Activated effector memory CD4-positive, alpha-beta T cell treated with anti-CD3 and anti-CD28 coated beads, Interleukin-2, amount 50 U/mL, for 16 hours (primary cell): ENCODE measurements at regions not wholly inside any gene's neighbourhood (a gene's known extent, or its start where the extent isn't known, plus 50 kb on each side); places are given as distances from the start of the nearest gene placed in this dataset.

Experiments
- DNase-seq: peaks from one replicate; pipeline ENCODE4 v3.0.0-alpha.2; 2020

DNA sequence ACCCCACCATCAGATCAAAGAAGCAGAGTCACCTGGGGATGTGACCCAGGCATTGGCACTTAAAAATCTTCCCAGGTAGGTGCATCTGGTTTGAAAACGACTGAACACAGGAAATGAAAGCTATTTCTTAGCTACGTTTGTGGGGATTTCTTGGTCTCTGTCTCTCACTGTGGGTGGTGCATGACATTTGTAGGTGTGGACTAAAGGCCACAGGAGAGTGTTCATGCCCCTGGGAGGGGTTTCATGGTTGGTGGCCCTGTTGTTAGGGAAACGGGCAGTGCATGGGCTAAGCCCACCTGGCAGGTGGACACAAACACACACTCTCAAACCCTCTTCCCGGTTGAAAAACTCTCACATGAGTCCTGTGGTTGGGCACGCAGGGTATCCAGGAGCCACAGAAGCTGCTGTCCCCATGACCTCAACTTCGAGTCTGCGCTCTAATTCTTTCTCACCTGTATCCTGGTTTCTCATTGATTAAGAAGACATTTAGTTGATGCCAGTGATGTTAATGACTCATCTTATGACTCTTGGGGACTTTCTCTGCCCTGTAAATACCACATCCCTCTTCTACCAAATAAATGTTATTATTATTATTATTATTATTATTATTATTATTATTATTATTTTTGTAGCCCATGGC, 119.4 kb downstream of the MRPS6 start:
- DNase-seq = no peak

DNA sequence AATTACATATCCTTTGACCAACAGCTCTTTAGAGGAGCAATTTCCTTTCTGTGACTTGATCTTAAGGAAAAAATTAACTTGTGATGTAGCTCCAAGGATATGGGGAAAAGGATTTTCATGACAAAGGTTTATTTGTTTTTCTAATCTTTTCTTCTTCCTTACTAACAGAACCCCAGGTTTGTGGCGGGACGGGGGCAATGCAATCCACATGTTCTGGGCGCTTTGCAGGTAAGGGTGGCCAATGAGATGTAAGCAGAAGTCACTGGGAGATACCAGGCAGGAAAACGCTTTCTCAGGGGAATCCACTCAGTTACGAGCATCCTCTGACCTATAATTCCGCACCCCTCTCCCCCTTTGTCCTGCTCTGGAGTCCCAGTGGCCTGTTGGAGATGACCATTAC, 122.0 kb downstream of the MRPS6 start:
- DNase-seq = no peak

DNA sequence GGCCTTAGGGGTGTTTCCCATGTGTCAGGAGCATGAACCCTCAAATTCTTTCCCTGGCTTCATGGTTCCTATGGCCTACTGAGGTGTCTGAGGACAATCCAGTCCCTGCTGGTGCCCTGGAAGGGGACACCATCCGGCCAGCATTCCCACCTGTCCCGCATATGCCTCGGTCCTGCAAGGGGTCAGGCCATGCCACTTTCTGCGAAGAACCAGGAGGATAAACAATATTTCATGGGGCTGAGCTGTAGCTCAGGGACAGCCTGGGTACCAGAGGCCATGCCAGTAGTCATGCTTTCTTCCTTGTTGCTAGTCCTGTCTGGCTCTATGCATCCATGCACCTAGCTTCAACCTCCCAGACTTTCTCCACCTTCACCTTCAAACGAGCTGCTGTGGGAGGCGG, 123.6 kb downstream of the MRPS6 start:
- no peak for DNase-seq

DNA sequence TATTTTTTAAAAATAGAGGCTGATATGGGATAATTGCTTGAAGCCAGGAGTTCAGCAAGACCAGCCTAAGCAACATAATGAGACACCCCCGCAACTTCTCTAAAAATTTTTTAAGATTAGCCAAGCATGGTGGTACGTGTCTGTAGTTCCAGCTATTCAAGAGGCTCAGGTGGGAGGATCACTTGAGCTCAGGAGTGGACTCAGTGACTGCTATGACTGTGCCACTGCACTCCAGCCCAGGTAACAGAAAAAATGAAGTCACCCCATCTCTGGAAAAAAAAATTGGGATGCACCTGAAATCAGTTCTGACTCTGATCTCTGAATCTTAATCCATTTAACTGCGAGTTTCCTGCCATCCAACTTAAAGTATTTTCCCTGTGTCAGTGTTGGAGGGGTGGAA, 124.2 kb downstream of the MRPS6 start:
- DNase-seq = no peak

DNA sequence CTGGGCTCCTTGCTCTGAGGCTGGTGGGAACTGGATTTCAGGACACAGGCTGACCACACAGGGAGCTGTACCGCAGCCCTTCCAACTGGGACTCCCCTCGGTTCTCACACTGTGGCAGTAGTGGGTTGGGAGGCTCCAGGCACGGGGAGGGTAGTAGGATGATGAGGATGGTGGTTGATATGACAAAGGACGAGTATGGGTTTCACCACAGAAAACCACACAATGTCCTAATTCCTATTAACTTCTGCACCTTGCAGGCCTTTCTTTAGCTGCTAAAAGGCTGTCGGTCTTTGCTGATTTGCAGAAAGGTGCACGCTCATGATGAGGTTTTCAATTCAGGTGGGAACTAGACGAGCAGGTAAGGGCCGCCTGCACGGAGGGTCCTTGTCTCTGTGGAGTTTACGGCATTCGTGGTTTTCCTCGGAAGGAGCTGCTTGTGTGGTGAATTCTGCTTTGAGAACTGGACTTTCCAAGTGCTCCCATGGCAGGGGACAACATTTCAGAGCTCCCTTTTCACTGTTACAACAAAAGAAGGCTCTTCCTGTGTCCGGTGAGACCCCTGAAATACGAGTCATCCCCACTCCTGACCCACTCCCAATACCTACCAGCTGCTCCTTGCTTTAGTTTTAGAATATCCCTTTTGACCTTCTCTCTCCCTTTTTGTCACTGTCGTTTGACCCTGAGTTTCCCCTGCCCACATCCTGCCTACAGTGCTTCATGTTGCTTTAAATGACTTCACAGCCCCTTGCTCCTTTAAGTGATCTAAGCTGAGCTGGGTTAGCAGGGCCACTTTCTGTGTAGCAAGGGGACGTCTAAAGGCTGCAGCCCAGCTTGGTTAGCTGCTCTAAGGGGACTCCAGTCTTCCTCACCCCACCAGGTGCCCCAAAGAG, 125.1 kb downstream of the MRPS6 start:
- peak; percentile 68 for DNase-seq

DNA sequence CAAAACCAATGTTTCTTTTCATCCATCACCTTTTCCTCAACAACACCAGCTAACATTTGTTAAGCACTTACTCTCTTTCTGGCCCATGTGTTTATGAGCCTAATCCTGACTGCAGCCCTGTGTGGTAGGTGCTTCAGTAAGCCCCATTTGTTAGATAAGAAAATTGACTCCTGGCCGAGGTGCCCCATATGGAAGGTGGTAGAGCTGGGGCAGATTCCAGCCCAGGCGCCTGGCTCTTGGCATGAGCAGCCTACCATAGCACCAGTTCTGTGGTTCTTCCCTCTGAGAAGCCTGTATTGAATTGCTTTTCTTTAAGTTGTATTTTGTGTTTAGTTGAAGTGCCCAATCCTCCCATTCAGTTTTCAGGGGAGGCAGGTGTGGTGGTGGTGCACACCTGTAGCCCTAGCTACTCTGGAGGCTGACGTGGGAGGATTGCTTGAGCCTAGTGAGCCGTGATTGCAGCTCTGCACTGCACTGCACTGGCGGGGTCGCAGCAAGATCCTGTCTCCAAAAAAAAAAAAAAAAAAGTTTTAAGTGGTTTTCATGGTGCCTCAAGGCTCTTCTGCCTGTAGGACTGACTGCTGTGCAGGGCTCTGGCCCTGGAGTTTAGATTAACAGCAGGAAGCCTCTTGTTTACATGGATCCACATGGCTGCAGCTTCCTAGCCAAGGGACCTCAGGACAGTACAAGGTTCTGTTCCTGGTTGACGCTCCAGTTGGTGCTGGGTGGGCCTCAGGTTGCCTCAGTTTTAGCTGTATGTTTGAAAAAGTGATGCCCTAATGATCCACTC, 125.9 kb downstream of the MRPS6 start:
- DNase-seq = no peak

DNA sequence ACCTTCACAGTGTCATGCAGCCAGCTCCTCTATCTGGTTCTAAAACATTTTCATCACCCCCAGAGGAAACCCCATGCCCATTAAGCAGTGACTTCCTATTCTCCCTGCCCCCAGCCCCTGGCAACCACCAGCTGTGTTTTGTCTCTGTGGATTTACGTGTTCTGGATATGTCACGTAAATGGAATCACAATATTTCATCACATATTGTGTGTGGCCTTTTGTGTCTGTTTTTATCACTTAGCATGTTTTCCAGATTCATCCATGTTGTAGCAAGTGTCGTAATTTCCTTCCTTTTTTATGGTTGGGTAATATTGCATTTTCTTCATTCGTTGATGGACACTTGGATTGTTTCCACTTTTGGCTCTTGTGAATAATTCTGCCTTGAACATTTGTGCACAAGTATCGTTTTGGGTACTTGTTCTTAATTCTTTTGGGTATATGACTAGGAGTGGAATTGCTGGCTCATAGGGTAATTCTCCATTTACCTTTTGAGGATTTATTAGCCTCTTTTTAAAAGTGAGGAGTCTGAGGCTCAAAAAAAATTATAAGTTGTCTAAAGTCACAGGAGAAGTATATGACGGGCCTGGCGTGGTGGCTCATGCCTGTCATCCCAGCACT, 127.0 kb downstream of the MRPS6 start:
- no peak for DNase-seq

DNA sequence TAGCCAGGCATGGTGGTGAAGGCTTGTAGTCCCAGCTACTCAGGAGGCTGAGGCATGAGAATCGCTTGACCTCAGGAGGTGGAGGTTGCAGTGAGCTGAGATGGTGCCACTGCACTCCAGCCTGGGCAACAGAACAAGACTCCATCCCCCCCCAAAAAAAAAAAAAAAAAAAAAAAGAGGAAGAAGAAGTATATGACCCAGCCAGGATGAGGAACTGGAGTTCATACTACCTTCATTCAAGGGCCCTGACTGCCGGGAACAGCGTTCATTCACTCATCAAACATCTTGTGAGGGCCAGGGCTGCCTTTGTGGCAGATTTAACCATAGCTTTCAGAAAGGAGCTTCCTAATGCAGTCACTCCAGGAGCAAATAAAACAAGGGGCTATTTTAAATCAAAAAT, 127.6 kb downstream of the MRPS6 start:
- no peak for DNase-seq

DNA sequence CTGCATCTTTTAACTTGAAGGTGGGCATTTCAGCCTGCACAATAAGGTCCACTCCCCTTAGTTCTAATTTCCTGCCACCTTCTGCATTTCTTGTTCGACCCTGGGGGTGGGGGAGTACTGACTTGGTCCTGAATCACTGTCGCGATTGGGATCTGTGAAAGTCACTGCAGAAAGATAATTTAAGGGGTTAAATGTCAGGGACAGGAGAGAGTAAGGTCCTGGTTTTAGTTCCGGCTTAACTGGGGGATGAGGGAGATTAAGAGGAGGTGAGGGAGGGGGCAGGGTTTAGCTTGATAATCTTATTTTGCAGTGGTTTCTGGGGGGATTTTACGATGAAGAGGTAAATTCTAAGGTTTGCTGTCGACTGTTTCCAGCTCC, 128.1 kb downstream of the MRPS6 start:
- no peak for DNase-seq

DNA sequence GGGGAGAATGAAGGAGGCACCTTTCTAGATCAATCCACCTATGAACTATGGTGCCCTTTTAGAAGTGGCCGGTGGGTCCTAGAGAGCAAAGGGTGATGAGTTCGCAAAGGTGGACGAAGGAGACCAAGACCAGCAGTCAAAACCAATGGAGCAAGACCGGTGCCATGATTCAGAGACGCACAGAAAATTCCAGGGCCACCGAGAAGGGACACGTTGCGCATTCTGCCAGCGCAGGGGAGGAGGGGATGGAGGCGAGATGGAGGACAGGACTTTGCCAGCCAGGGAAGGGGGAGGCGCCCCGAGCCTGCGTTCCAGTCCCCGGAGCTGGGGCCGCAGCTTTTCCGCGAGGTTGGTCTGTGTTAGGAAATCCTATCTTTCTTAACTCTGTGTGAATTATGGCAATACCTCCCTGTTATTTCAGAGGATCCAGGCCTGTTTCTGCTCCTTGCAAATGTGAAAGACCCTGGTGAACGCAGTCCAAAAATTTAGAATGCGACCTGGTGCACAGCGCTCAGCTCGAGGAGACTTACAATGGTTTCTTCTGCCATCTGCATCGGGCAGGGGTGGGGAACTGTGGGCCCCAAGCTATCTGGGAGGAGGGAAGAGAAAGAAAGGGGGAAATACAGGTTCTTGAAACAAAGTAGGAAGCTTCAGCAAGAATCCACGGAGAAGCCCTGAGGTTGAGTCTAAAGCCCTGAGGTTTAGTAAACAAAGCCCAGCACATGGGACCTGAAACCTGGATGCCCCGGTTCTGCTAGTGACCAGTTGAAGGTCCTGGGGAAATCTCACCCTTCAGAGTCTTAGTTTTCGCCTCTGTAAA, 129.4 kb downstream of the MRPS6 start:
- DNase-seq = no peak

DNA sequence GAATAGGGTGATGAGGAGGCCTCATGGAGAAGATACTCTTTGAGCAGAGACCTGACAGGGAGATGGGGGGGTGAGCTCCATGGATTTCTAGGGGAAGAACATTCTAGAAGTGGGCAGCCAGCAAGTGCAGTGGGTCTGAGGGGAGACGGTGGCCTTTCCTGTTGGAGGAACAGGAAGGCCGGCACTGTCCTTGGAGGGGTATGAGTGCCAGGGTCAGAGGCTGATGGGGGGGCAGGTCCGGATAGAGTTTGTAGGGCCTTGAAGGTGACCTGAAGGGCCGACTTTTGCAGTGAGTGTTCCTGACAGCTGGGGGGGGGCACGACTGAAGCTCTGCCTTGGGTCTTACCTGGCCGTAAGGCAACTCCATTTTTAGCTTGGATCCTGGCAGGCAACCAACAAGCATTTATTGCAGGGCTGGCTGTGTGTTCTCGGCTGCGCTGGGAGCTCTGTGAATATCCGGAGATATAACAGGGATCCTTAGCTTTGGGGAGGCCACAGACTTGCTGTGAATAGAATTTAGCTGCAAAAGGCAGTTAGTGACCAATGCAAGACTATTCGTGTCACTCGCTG, 130.6 kb downstream of the MRPS6 start:
- no peak for DNase-seq

DNA sequence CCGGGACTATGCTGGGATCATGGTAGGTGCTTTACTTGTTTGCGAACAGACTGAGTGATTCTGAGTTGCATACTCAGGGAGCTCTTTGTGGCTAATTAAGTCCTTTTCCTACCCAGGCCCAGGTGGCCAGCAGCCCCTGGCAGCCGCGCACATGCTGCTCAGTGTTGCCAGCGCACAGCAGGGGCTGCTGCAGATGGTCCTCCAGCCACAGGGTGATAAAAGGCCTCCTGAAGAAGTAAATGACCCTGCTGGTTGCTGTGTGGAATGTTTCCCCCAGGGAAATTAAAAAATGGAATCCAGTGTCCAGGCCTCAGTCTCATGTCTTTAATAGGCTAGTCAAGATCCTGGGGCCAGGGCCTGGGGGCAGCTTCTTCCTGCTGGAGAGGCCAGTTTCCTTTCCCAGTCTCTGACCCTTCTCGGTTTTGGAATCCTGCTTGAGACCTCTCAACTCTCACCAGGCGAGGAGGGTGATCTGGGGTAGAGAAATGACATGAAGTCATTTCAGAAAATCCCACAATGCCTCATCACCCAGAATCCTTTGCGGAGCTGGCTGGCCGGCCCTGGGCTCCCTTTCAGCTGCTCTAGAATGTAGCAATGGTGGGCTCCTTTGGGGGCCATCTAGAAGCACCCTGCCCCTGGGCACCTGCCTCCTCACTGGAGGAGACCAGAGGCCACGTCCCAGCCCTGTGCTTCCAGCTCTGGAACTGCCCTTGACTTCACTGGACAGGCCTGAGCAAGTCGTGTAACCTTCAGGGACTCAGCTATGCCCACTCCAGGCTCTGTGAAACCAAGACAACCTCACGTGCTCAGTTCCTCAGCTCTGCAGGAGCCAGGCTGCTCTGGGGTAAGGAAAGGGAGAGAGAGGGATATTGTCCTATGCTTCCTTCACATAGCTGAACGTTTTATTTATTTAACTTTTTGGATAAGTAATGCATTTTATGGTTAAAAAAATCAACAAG, 131.4 kb downstream of the MRPS6 start:
- no peak for DNase-seq

DNA sequence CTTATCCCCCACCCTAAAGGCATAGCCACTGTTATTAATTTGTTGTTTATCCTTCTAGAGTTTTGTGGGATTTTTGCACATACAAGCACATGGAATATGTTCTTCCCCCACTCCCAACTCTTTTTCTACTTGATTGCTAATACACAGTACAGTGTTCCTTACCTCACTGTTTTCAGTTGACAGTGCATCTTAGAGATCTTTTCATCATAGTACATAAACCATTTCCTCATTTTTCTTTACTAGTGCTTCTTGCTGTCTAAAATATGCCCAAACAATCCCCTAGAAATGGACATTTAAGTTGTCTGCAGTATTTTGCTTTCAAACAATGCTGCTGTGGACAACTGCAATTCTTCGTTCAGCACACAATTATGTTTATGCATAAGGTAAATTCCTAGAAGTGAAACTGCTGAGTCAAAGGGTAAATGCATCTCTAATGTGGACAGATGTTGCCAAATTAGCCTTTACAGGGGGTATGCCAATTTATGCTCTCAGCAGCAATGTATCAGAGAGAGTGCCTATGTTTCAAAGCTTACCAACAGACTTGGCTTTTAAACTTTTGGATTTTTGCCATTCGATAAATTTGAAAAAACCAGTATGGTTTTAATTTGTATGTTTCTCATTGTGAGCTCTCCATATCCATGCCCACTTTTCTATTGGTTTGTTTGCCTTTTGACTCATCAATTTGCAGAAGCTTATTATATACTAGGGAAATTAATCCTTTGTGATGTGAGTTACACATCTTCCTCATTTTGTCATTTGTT, 132.6 kb downstream of the MRPS6 start:
- DNase-seq = no peak

DNA sequence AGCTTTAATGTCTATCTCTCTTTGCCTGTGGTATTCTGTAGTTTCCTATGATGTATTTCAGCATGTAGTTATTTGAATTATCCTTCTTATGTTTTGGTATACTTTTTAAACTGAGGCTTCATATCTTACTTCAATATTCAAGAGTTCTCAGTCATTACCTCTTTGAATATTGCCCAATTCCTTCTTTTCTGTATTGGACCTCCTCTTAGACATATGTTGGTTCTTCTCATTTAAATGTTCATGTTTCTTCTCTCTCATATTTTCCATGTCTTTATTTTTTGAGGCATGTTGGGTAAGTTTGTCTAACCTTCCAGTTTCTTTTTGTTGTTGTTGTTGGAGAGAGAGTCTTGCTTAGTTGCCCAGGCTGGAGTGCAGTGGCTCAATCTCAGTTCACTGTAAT, 140.6 kb downstream of the MRPS6 start:
- DNase-seq = no peak

DNA sequence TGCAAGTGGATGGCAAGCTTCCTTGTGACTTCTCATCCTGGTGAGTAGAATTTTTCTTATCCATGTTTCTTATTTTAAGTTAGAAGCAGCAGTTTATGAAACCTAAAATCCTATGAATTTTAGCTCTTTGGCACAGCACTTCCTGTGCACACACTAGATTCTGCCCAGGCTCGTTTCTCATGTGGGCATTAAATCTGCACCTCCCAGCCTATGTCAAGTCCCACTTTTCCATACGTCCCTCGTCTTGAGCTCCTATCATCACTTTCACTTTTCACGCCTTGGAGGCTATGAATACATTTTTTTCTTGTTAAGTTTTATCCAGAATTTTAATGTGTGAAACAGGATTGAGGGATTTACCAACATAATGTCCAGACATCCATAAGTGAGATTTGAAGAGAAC, 142.1 kb downstream of the MRPS6 start:
- no peak for DNase-seq

DNA sequence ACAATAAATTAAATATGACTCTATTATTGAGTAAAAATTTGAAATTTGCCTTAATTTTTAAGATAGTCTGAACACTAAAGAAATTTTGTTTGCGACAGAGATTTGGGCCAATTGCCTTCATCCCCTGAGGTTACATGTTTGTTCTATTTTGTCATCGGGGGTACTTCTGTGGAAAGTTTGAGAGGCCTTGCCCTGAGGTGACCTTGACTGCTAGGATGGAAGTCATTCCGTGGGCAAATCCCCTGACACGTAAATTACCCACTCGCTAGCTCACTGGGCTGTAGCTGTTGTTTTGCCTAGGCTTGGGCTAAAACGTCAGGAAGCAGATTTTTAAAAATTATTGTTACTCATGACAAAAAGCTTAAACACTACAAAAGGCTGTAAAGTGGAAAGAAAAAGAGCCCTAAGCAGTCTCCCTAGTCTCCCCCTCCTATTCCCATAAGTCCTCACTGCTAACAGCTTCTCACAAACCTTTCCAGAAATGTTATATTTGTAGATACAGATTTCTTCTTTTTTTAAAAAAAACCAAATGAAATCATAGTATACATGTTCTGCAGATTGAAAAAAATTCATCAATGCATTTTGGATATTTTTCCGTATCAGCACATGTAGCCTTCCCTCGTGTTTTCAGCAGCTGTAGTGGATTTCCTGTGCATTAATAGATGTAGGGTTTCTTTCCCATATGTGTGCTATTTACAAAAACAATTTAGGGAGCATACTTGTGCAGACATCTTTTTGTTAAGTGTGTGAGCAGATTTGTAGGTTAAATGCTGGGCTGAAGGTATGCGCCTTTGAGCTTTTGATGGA, 142.7 kb downstream of the MRPS6 start:
- no peak for DNase-seq

DNA sequence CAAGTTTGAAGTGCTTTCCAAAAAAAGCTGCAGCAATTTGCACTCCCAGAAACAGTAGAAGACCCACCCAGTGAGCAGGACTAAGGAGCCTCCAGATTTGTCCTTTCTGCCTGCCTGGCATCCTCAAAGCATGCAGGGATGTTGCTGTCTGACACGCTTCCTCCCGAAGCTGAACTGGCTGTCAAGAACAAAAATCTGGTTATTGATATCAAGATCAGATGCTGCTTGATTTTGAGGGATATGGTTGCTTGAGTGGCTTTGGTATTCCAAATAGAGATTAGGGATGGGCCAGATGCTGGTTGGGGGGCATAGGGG, 143.3 kb downstream of the MRPS6 start:
- DNase-seq = no peak

DNA sequence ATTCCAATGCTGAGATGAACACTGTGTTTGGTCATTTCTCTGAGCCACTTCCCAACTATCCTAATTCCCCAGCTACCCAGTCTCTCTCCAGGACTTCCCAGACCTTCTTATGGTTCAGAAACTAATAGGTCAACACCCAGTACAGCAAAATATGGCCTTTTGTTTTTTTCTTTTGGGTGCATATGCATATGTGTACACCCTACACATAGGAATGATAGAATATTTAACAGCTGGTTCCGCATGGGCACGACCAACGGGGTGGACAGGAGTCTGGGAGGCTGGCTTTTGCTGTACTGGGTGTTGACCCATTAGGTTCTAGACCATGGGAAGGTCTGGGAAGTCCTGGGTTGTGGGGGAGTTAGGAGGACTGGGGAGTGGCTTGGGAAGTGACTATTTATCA, 143.9 kb downstream of the MRPS6 start:
- no peak for DNase-seq

DNA sequence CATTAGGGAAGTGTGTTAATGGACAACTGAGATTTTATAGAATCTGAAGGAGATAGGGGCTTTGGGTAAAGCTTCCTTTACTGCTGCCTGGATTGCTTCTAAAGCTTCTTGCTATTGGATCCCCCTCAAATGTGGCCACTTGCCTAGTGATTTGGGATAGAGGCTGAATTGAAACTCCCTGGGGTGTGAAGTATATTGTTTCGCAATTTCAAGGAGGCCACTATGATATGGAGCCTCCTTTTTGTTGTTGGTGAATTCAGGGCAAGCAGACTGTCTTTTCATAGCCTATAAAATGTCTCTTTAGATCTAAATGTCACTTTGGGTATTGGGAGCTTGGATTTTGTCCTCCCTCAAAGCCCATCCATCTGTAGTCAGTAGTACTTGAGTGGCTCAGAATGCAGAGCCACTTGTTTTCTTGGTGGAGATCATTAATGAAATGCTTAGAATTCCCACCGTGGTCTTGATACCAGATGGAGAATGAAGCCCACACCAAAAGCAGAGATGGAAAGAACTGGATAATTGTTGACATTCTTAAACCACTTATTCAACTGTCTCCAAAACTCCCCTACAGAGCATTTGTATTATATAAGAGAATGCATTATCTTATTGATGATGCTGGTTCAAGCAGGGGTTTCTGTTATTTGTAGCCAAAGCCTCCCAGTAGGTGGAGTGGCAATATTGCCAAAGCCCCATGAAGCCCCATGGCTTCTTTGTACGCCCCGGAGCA, 144.3 kb upstream of the KCNE2 start:
- no peak for DNase-seq
